ENCODE measurements at regions not wholly inside any gene's neighbourhood (a gene's known extent, or its start where the extent isn't known, plus 50 kb on each side); places are given as distances from the start of the nearest gene placed in this dataset.

GRCh38 chr11:22456993-22457762, 119.0 kb downstream of the SLC17A6 start:
- H4K20me1 ChIP-seq (ENCODE audit: insufficient read depth, low read length, poor library complexity, severe bottlenecking): no peaks in the 10 kb centered on the region
- H2AFZ ChIP-seq (ENCODE audit: low read length): no peak overlapping the region
- H3F3A ChIP-seq (ENCODE audit: low read depth): no peaks in the 10 kb centered on the region
- no peaks in the 10 kb centered on the region for H3K9me2 ChIP-seq (replicated peaks; ENCODE audit: low read depth, low read length)
- H3K4me2 ChIP-seq (ENCODE audit: low read depth, low read length, poor library complexity, severe bottlenecking): no peak overlapping the region
- no peaks in the 10 kb centered on the region for H3K4me1 ChIP-seq (ENCODE audit: insufficient read depth, low read length, poor library complexity, severe bottlenecking)
- H3K9ac ChIP-seq (ENCODE audit: low read depth, low read length, poor library complexity, severe bottlenecking): no peak overlapping the region
- H3K9me3 ChIP-seq (ENCODE audit: insufficient read depth, low read depth, low read length): no peaks in the 10 kb centered on the region
- TF ChIP-seq CTCF (conservative IDR thresholded peaks at IDR 0.05; ENCODE audit: low read length) (no peak), EZH2phosphoT487 (IDR thresholded peaks at IDR 0.05; ENCODE audit: borderline replicate concordance) (no peak)
- no peak overlapping the region for H3K4me3 ChIP-seq (ENCODE audit: low read length, poor library complexity, severe bottlenecking)
- H3K36me3 ChIP-seq (ENCODE audit: insufficient read depth, low read length): no peaks in the 10 kb centered on the region
- no peaks in the 10 kb centered on the region for H3K79me2 ChIP-seq (ENCODE audit: insufficient read depth, low read length)
- no peaks in the 10 kb centered on the region for H3K27me3 ChIP-seq (ENCODE audit: insufficient read depth, low read length, poor library complexity, severe bottlenecking)

GRCh38 chr11:22454461-22455090, 116.4 kb downstream of the SLC17A6 start:
- H3K4me3 ChIP-seq (ENCODE audit: low read length, poor library complexity, severe bottlenecking): no peak overlapping the region
- no peak overlapping the region for H3K9ac ChIP-seq (ENCODE audit: low read depth, low read length, poor library complexity, severe bottlenecking)
- no peaks in the 10 kb centered on the region for H3K36me3 ChIP-seq (ENCODE audit: insufficient read depth, low read length)
- H3K4me1 ChIP-seq (ENCODE audit: insufficient read depth, low read length, poor library complexity, severe bottlenecking): no peaks in the 10 kb centered on the region
- no peak overlapping the region for H3K4me2 ChIP-seq (ENCODE audit: low read depth, low read length, poor library complexity, severe bottlenecking)
- no peaks in the 10 kb centered on the region for H4K20me1 ChIP-seq (ENCODE audit: insufficient read depth, low read length, poor library complexity, severe bottlenecking)
- no peak overlapping the region for H2AFZ ChIP-seq (ENCODE audit: low read length)
- H3K27me3 ChIP-seq (ENCODE audit: insufficient read depth, low read length, poor library complexity, severe bottlenecking): no peaks in the 10 kb centered on the region
- no peaks in the 10 kb centered on the region for H3K79me2 ChIP-seq (ENCODE audit: insufficient read depth, low read length)
- no peaks in the 10 kb centered on the region for H3F3A ChIP-seq (ENCODE audit: low read depth)
- TF ChIP-seq EZH2phosphoT487 (IDR thresholded peaks at IDR 0.05; ENCODE audit: borderline replicate concordance) (no peak), CTCF (conservative IDR thresholded peaks at IDR 0.05; ENCODE audit: low read length) (no peak)
- H3K9me2 ChIP-seq (replicated peaks; ENCODE audit: low read depth, low read length): no peaks in the 10 kb centered on the region
- no peaks in the 10 kb centered on the region for H3K9me3 ChIP-seq (ENCODE audit: insufficient read depth, low read depth, low read length)

- H3F3A ChIP-seq (ENCODE audit: low read depth): no peaks in the 10 kb centered on the region
- H3K27me3 ChIP-seq (ENCODE audit: insufficient read depth, low read length, poor library complexity, severe bottlenecking): no peaks in the 10 kb centered on the region
- H2AFZ ChIP-seq (ENCODE audit: low read length): no peak overlapping the region
- TF ChIP-seq CTCF (conservative IDR thresholded peaks at IDR 0.05; ENCODE audit: low read length) (no peak), EZH2phosphoT487 (IDR thresholded peaks at IDR 0.05; ENCODE audit: borderline replicate concordance) (no peak)
- H3K4me1 ChIP-seq (ENCODE audit: insufficient read depth, low read length, poor library complexity, severe bottlenecking): no peaks in the 10 kb centered on the region
- H3K36me3 ChIP-seq (ENCODE audit: insufficient read depth, low read length): no peaks in the 10 kb centered on the region
- no peaks in the 10 kb centered on the region for H3K79me2 ChIP-seq (ENCODE audit: insufficient read depth, low read length)
- no peak overlapping the region for H3K4me3 ChIP-seq (ENCODE audit: low read length, poor library complexity, severe bottlenecking)
- H4K20me1 ChIP-seq (ENCODE audit: insufficient read depth, low read length, poor library complexity, severe bottlenecking): no peaks in the 10 kb centered on the region
- no peaks in the 10 kb centered on the region for H3K9me2 ChIP-seq (replicated peaks; ENCODE audit: low read depth, low read length)
- no peak overlapping the region for H3K9ac ChIP-seq (ENCODE audit: low read depth, low read length, poor library complexity, severe bottlenecking)
- H3K4me2 ChIP-seq (ENCODE audit: low read depth, low read length, poor library complexity, severe bottlenecking): no peak overlapping the region
- no peaks in the 10 kb centered on the region for H3K9me3 ChIP-seq (ENCODE audit: insufficient read depth, low read depth, low read length)
These were observed 111.3 kb downstream of the SLC17A6 start for GRCh38 chr11:22449441-22449840.

Measured in Loucy (cell line).